Esophagus squamous epithelium (tissue), 5 donors: ENCODE measurements at regions not wholly inside any gene's neighbourhood (a gene's known extent, or its start where the extent isn't known, plus 50 kb on each side); places are given as distances from the start of the nearest gene placed in this dataset.

ENCODE experiments used
- DNase-seq: peaks from one replicate; lab custom pipeline; 2025; lab: John Stamatoyannopoulos, UW
- H3K27ac ChIP-seq, 4 donors: fragments of 200-600 bp; sonication (generic); one replicate each; pipeline ENCODE4 v1.5.1; 2016 to 2019; ENCODE audit warnings: mild to moderate bottlenecking in 1 of 4
- H3K27me3 ChIP-seq, 4 donors: fragments of 200-600 bp; sonication (generic); 1 replicate in 3 of 4; 2 replicates in 1 of 4; pipeline versions ENCODE4 v1.5.1 to v1.6.0; 2017 to 2021; ENCODE audit warnings: antibody characterized with exemption in 1 of 4
- H3K36me3 ChIP-seq, 3 donors: fragments of 200-600 bp; sonication (generic); one replicate each; pipeline ENCODE4 v1.5.1; 2016 to 2019
- H3K4me1 ChIP-seq, 3 donors: fragments of 200-600 bp; sonication (generic); one replicate each; pipeline ENCODE4 v1.5.1; 2017 to 2019
- H3K4me3 ChIP-seq, 4 donors: fragments of 200-600 bp; sonication (generic); 1 replicate in 3 of 4; 2 replicates in 1 of 4; pipeline ENCODE4 v1.5.1; 2016 to 2019; ENCODE audit warnings: mild to moderate bottlenecking in 2 of 4, moderate library complexity in 1 of 4
- H3K9me3 ChIP-seq, 3 donors: fragments of 200-600 bp; sonication (generic); one replicate each; pipeline ENCODE4 v1.5.1; 2016 to 2019
- POLR2A ChIP-seq, 4 donors: fragments of 450-650 bp; IDR thresholded peaks; one replicate each; pipeline ENCODE4 v1.6.1; 2017; ENCODE audit warnings: antibody characterized with exemption in 4 of 4, mild to moderate bottlenecking in 4 of 4, moderate library complexity in 3 of 4
- WGBS, 2 donors: methylation state at CpG; one replicate each; pipeline ENCODE4 v1.1.5; 2018; 5-methylcytosine and 5-hydroxymethylcytosine counted together
- intact Hi-C: fragments of 100-400 bp; cut with DNase I; formaldehyde crosslinking; loops from one replicate; pipeline ENCODE4 v1.15.0; 2022
- TF ChIP-seq, protein P1 (sequence below), 6 experiments: fragments of 450-650 bp in 4 of 6; fragments of 200-600 bp in 2 of 6; sonication (generic) in 2 of 6; IDR thresholded peaks; one replicate each; pipeline ENCODE4 v1.5.1; 2016 to 2019; ENCODE audit warnings: antibody characterized with exemption in 6 of 6, mild to moderate bottlenecking in 4 of 6, moderate library complexity in 4 of 6
- donor health status: DM: yes; HTN: yes; CAD: no.

DNA sequence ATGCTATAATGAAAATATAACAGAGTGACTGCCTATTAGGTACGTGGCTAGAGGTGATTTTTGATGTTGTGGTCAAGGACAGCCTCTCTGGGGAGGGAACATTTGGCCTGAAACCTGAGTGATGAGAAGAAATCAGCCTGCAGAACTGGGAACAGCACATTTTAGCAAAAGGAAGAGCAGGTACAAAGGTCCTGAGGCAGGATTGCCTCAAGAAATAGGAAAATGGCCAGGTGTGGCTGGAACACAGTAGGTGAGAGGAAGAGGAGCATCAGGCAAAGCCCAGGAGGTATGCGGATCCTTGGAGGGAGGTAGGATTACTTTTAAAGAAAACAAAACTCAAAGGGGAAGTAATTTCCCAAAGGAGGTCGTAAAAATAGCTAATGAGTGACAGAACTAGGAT lies 582.9 kb downstream of the MED13L start:
- WGBS, 2 donors = 56 to 76% methylated on average over 3 of the region's 3 CpGs
- Histone ChIP-seq H3K36me3 (no peaks in the 10 kb centered on the region), H3K4me3 (no peak overlapping the region), H3K4me1 (no peaks in the 10 kb centered on the region), H3K9me3 (no peaks in the 10 kb centered on the region), H3K27ac (no peak overlapping the region), H3K27me3 (peaks cover 0 to 12% (median 0%) of the 10 kb centered on the region in 4 donors)
- intact Hi-C loops = no loop called here
- no peak for DNase-seq
- TF ChIP-seq, protein P1, sequence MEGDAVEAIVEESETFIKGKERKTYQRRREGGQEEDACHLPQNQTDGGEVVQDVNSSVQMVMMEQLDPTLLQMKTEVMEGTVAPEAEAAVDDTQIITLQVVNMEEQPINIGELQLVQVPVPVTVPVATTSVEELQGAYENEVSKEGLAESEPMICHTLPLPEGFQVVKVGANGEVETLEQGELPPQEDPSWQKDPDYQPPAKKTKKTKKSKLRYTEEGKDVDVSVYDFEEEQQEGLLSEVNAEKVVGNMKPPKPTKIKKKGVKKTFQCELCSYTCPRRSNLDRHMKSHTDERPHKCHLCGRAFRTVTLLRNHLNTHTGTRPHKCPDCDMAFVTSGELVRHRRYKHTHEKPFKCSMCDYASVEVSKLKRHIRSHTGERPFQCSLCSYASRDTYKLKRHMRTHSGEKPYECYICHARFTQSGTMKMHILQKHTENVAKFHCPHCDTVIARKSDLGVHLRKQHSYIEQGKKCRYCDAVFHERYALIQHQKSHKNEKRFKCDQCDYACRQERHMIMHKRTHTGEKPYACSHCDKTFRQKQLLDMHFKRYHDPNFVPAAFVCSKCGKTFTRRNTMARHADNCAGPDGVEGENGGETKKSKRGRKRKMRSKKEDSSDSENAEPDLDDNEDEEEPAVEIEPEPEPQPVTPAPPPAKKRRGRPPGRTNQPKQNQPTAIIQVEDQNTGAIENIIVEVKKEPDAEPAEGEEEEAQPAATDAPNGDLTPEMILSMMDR (IDR thresholded peaks at IDR 0.05) = no peak
- TF ChIP-seq POLR2A (IDR thresholded peaks at IDR 0.05) = no peak

DNA sequence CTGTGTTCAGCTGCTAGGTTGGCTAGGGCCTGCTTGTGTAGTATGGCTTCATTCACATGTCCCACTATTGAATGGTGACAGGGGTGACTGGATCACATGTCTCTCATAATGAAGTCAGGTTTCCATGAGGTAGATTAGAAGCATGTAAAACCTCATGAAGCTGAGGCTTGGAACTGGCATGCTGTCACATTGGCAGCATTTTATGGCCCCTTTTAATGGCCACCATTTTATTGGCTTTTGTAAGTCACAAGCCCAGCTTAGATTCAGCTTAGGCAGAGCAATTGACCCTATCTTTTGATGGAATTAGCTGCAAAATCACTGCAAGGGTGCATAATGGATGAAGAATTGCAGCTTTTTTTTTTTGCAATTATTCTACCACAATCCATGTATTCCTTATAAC lies 583.5 kb downstream of the MED13L start:
- Histone ChIP-seq H3K36me3 (no peaks in the 10 kb centered on the region), H3K4me3 (no peak overlapping the region), H3K9me3 (no peaks in the 10 kb centered on the region), H3K4me1 (no peaks in the 10 kb centered on the region), H3K27ac (no peak overlapping the region), H3K27me3 (peaks cover 0 to 12% (median 0%) of the 10 kb centered on the region in 4 donors)
- TF ChIP-seq, protein P1 (IDR thresholded peaks at IDR 0.05) = no peak
- DNase-seq = no peak
- intact Hi-C loops = no loop called here

DNA sequence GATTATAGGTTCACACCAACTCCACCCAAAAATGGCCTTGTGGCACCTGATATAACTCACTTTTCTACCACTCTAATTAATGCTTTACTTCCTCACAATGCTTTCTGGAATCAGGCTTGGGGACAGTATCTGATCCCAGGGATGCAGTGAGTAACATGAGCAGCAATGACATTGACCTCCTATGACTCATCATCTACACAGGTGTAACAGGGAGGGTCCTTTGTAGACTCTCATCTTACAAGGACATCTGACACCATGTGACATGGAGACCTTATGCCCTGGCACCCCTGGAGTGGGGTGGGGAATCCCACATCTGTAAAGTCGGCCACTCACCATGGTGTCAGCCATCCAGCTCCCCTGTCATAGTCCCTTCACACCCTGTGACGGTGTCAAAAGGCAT lies 586.4 kb downstream of the MED13L start:
- Histone ChIP-seq H3K27ac (no peak overlapping the region), H3K4me1 (no peaks in the 10 kb centered on the region), H3K4me3 (no peak overlapping the region), H3K9me3 (no peaks in the 10 kb centered on the region), H3K36me3 (no peaks in the 10 kb centered on the region), H3K27me3 (no peaks in the 10 kb centered on the region)
- intact Hi-C loops = no loop called here
- WGBS, 2 donors = 73 to 86% methylated on average over 2 of the region's 2 CpGs
- TF ChIP-seq, protein P1 (IDR thresholded peaks at IDR 0.05) = no peak
- no peak for TF ChIP-seq POLR2A (IDR thresholded peaks at IDR 0.05)
- DNase-seq = no peak

DNA sequence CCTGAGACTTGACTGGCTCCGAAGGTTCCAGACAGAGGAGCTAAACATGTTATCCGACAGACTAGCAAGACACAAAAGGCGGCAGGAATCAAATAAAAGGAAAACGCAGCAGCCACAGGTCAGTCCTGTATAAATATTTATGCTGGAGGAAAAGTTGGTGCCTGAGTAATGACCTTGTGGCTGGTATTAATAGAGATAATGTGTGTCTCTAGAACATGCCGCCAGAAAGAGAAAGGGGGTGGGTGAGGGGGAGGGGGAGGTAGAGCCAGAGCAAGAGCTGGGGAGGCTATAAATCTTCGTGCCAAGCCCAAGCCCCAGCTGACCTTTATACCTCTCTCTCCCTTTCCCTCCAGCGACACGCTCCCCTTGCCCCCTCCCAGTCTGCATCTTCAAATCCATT lies 590.4 kb downstream of the MED13L start:
- 30 to 38% methylated on average over 7 to 8 of the region's 8 CpGs for WGBS, 2 donors
- intact Hi-C loops = no loop called here
- Histone ChIP-seq H3K4me1 (no peaks in the 10 kb centered on the region), H3K27me3 (no peaks in the 10 kb centered on the region), H3K9me3 (no peaks in the 10 kb centered on the region), H3K27ac (no peak overlapping the region), H3K36me3 (no peaks in the 10 kb centered on the region), H3K4me3 (no peak overlapping the region)
- TF ChIP-seq, protein P1 (IDR thresholded peaks at IDR 0.05) = no peak
- no peak for TF ChIP-seq POLR2A (IDR thresholded peaks at IDR 0.05)
- no peak for DNase-seq

DNA sequence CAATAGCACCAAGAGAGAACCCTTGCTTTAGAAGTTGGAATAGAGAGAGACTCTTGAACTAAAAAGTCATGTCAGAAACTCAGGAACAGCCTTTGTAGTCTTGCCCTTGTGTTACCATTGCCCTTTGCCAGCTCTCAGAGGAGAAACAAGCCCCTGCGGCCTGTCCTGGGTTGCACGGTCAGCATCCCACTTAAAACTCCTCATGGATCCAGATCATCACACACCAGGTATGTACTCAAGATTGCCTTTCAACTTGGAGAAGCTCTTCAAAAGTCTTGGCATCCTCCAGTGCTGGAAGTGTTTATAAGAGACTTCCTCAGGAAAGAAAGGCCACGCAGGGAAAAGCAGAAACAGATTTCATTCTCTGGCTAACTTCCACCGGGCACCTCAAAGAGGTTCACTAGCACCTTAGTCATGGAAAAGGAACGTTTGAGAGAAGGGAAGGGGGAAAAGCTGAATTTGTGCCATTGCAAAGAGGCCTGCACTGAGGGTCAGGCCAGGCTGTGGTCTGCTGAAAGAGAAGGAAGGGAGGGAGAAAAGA lies 594.2 kb downstream of the MED13L start:
- Histone ChIP-seq H3K9me3 (no peaks in the 10 kb centered on the region), H3K36me3 (no peaks in the 10 kb centered on the region), H3K27ac (no peak overlapping the region), H3K4me3 (no peak overlapping the region), H3K27me3 (no peaks in the 10 kb centered on the region), H3K4me1 (no peaks in the 10 kb centered on the region)
- 47 to 59% methylated on average over 4 to 5 of the region's 5 CpGs for WGBS, 2 donors
- TF ChIP-seq POLR2A (IDR thresholded peaks at IDR 0.05) = no peak
- TF ChIP-seq, protein P1 (IDR thresholded peaks at IDR 0.05) = no peak
- intact Hi-C loops = no loop called here
- no peak for DNase-seq
